ENCODE measurements at regions not wholly inside any gene's neighbourhood (a gene's known extent, or its start where the extent isn't known, plus 50 kb on each side); places are given as distances from the start of the nearest gene placed in this dataset.

DNA sequence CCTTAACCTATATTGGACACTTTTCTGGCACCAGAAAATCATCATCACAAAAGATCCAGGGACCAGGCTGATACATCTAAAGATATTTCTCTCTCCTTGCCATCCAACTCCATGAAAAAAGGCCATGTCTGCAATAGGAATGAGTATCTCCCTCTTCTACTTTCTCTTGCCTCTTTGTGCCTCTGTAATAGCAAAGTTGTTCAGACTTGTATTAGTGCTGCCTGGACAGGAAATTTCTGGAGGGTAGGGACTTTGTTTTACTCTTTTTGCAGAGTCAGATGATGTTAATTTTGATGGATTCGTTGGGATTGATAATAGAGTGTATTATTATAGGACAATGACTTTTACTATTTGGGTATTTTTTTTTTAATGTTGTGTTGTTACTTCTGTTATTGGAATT, 376.3 kb downstream of the INHBA start:
- H3K36me3 ChIP-seq (ENCODE audit: insufficient read depth, low read length): no peaks in the 10 kb centered on the region

DNA sequence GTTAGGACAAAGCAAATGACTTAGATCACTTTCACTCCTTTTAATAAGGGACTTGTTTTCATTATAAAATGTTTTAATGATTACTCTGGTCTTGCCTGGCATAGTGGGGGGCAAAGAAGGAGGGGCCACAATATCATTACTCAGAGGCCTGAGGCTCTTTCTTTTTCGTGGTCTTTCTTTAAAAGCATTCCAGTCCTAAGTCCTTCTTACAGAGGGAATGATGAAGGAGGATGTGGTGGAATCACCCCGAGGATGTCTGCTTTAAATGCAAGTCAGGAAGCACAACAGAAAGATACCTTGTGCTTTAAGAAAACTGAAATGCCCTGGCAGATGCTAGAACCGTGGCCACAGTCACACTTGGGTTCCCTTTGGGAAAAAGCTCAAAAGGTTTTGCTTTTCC, 379.1 kb downstream of the INHBA start:
- Histone ChIP-seq H4K20me1 (ENCODE audit: insufficient read depth, low read length) (no peaks in the 10 kb centered on the region), H3K4me3 (ENCODE audit: insufficient read depth, low read length) (no peak overlapping the region), H3K36me3 (ENCODE audit: insufficient read depth, low read length) (no peaks in the 10 kb centered on the region), H3K4me2 (ENCODE audit: insufficient read depth, low read length) (no peak overlapping the region), H3K9me3 (ENCODE audit: low read depth, low read length) (no peaks in the 10 kb centered on the region), H3K27me3 (ENCODE audit: insufficient read depth, low read length) (no peaks in the 10 kb centered on the region), H3K27ac (ENCODE audit: low read depth, low read length) (no peak overlapping the region), H3K4me1 (ENCODE audit: insufficient read depth, low read length) (no peaks in the 10 kb centered on the region), H3K79me2 (ENCODE audit: insufficient read depth, low read length) (no peaks in the 10 kb centered on the region), H2AFZ (ENCODE audit: low read length) (peak overlapping the region; percentile 36)
- TF ChIP-seq, protein P1, sequence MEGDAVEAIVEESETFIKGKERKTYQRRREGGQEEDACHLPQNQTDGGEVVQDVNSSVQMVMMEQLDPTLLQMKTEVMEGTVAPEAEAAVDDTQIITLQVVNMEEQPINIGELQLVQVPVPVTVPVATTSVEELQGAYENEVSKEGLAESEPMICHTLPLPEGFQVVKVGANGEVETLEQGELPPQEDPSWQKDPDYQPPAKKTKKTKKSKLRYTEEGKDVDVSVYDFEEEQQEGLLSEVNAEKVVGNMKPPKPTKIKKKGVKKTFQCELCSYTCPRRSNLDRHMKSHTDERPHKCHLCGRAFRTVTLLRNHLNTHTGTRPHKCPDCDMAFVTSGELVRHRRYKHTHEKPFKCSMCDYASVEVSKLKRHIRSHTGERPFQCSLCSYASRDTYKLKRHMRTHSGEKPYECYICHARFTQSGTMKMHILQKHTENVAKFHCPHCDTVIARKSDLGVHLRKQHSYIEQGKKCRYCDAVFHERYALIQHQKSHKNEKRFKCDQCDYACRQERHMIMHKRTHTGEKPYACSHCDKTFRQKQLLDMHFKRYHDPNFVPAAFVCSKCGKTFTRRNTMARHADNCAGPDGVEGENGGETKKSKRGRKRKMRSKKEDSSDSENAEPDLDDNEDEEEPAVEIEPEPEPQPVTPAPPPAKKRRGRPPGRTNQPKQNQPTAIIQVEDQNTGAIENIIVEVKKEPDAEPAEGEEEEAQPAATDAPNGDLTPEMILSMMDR (IDR thresholded peaks at IDR 0.05; ENCODE audit: extremely low read depth, low read depth, low read length): no peak
- no peak for DNase-seq (ENCODE audit: insufficient read length, low spot score, missing footprints)

More for the DNA sequence above, 376.3 kb downstream of the INHBA start:
- DNase-seq (ENCODE audit: insufficient read length, low spot score, missing footprints): no peak
- Histone ChIP-seq H3K4me2 (ENCODE audit: insufficient read depth, low read length) (no peak overlapping the region), H3K27me3 (ENCODE audit: insufficient read depth, low read length) (no peaks in the 10 kb centered on the region), H4K20me1 (ENCODE audit: insufficient read depth, low read length) (no peaks in the 10 kb centered on the region), H2AFZ (ENCODE audit: low read length) (no peak overlapping the region), H3K79me2 (ENCODE audit: insufficient read depth, low read length) (no peaks in the 10 kb centered on the region), H3K4me3 (ENCODE audit: insufficient read depth, low read length) (no peak overlapping the region), H3K4me1 (ENCODE audit: insufficient read depth, low read length) (no peaks in the 10 kb centered on the region), H3K9me3 (ENCODE audit: low read depth, low read length) (no peaks in the 10 kb centered on the region), H3K27ac (ENCODE audit: low read depth, low read length) (no peak overlapping the region)
- TF ChIP-seq, protein P1 (IDR thresholded peaks at IDR 0.05; ENCODE audit: extremely low read depth, low read depth, low read length): no peak

DNA sequence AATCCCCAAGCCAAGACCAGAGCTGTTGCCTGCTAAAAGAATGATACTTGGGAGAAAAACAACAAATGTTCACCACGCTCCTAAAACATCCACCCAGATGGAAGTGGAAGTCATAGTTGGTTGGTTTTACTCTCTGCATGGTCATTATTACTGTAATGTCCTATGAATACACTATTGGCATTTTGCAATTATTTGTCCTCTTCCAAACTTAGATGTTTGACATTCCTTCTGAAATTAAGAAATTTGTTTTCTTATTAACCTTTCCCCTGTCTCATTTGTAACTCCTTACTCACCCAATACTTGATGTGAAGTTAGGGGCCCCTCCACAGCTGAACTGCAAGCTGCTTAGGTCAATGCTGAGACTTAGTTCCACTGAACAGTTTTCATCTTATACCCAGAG, 383.3 kb downstream of the INHBA start:
- peak; percentile 41 for DNase-seq (ENCODE audit: insufficient read length, low spot score, missing footprints)
- Histone ChIP-seq H3K79me2 (ENCODE audit: insufficient read depth, low read length) (no peaks in the 10 kb centered on the region), H2AFZ (ENCODE audit: low read length) (no peak overlapping the region), H3K4me2 (ENCODE audit: insufficient read depth, low read length) (no peak overlapping the region), H3K4me3 (ENCODE audit: insufficient read depth, low read length) (no peak overlapping the region), H3K4me1 (ENCODE audit: insufficient read depth, low read length) (no peaks in the 10 kb centered on the region), H3K27me3 (ENCODE audit: insufficient read depth, low read length) (no peaks in the 10 kb centered on the region), H3K9me3 (ENCODE audit: low read depth, low read length) (no peaks in the 10 kb centered on the region), H3K36me3 (ENCODE audit: insufficient read depth, low read length) (no peaks in the 10 kb centered on the region), H4K20me1 (ENCODE audit: insufficient read depth, low read length) (no peaks in the 10 kb centered on the region), H3K27ac (ENCODE audit: low read depth, low read length) (no peak overlapping the region)
- TF ChIP-seq, protein P1 (IDR thresholded peaks at IDR 0.05; ENCODE audit: extremely low read depth, low read depth, low read length): no peak

DNA sequence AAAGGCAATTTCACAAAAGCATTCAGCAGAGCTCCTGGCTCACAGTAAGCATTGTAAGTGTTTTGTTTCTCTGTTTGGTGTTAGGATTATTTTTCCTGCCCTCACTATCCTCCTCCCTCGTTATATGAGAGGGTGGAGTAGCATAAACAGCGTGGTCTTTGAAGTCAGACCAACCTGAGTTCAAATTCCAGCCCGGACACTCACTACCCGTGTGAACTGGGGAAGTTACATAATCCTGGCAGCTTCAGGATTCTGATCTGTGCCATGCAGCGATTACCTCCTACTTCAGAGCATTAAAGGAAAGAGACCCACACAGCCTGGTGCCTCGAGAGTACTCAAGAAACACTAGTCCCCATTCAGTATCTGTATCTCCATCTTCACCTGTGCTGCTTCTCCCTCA, 386.5 kb downstream of the INHBA start:
- no peak overlapping the region for H3K4me3 ChIP-seq (ENCODE audit: insufficient read depth, low read length)
- DNase-seq (ENCODE audit: insufficient read length, low spot score, missing footprints): no peak
- no peaks in the 10 kb centered on the region for H3K27me3 ChIP-seq (ENCODE audit: insufficient read depth, low read length)
- no peaks in the 10 kb centered on the region for H3K4me1 ChIP-seq (ENCODE audit: insufficient read depth, low read length)
- H2AFZ ChIP-seq (ENCODE audit: low read length): no peak overlapping the region
- TF ChIP-seq, protein P1 (IDR thresholded peaks at IDR 0.05; ENCODE audit: extremely low read depth, low read depth, low read length): no peak
- H3K36me3 ChIP-seq (ENCODE audit: insufficient read depth, low read length): no peaks in the 10 kb centered on the region
- peak overlapping the region; percentile 23 for H3K4me2 ChIP-seq (ENCODE audit: insufficient read depth, low read length)
- H3K27ac ChIP-seq (ENCODE audit: low read depth, low read length): no peak overlapping the region
- H4K20me1 ChIP-seq (ENCODE audit: insufficient read depth, low read length): no peaks in the 10 kb centered on the region
- H3K79me2 ChIP-seq (ENCODE audit: insufficient read depth, low read length): no peaks in the 10 kb centered on the region
- H3K9me3 ChIP-seq (ENCODE audit: low read depth, low read length): no peaks in the 10 kb centered on the region

Measured in osteoblast (primary cell).